Neural cell (in vitro differentiated cells): ENCODE measurements at regions not wholly inside any gene's neighbourhood (a gene's known extent, or its start where the extent isn't known, plus 50 kb on each side); places are given as distances from the start of the nearest gene placed in this dataset.

Source experiments
- EP300 ChIP-seq: fragments of 450-650 bp; conservative IDR thresholded peaks from 2 replicates; pipeline ENCODE4 v1.6.1; 2014; ENCODE audit warnings: antibody characterized with exemption, mild to moderate bottlenecking, moderate library complexity; ENCODE audit not compliant: poor library complexity, severe bottlenecking
- EZH2 ChIP-seq: fragments of 200-600, 300-800 bp; shearing (Covaris generic), sonication (generic); IDR thresholded peaks from 2 replicates; pipeline ENCODE4 v1.6.1; 2014; ENCODE audit warnings: antibody characterized with exemption, low read length, borderline replicate concordance, mild to moderate bottlenecking; ENCODE audit not compliant: insufficient read depth, poor library complexity, severe bottlenecking
- POLR2AphosphoS5 ChIP-seq: IDR thresholded peaks from 2 replicates; pipeline ENCODE4 v1.6.1; 2012
- RAD21 ChIP-seq: fragments of 450-650 bp; conservative IDR thresholded peaks from 2 replicates; pipeline ENCODE4 v1.6.1; 2014; ENCODE audit warnings: antibody characterized with exemption, mild to moderate bottlenecking, moderate library complexity
- TAF1 ChIP-seq: IDR thresholded peaks from 2 replicates; pipeline ENCODE4 v1.6.1; 2012; ENCODE audit warnings: low read depth
- TF ChIP-seq, protein P1 (sequence below): fragments of 450-650 bp; IDR thresholded peaks from 2 replicates; pipeline ENCODE4 v1.5.1; 2014; ENCODE audit warnings: antibody characterized with exemption, mild to moderate bottlenecking, moderate library complexity; ENCODE audit not compliant: poor library complexity, severe bottlenecking

DNA sequence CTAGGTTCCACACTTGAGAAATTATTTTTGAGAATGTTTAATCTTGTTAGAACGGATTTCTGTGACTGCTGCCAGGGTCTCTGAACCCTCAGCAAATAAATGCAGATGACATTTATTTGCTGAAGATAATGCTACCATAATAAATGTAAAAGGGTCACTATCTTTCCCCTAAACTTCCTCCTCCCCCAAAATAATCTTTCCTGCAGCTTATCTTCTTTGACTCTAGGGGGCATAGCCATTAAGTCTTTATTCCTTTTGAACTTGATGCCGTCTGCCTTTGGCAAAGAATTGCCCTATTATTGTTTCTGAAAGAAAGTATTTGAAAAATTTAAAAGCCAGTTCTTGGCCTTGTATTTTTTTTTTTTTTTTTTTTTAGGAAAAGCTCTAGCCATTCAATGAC is 63.6 kb upstream of the ACSL3 start:
- TF ChIP-seq EZH2 (no peak), RAD21 (no peak), TAF1 (no peak), POLR2AphosphoS5 (no peak), EP300 (no peak)
- TF ChIP-seq, protein P1, sequence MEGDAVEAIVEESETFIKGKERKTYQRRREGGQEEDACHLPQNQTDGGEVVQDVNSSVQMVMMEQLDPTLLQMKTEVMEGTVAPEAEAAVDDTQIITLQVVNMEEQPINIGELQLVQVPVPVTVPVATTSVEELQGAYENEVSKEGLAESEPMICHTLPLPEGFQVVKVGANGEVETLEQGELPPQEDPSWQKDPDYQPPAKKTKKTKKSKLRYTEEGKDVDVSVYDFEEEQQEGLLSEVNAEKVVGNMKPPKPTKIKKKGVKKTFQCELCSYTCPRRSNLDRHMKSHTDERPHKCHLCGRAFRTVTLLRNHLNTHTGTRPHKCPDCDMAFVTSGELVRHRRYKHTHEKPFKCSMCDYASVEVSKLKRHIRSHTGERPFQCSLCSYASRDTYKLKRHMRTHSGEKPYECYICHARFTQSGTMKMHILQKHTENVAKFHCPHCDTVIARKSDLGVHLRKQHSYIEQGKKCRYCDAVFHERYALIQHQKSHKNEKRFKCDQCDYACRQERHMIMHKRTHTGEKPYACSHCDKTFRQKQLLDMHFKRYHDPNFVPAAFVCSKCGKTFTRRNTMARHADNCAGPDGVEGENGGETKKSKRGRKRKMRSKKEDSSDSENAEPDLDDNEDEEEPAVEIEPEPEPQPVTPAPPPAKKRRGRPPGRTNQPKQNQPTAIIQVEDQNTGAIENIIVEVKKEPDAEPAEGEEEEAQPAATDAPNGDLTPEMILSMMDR, result peak; percentile 37
